ENCODE measurements at regions not wholly inside any gene's neighbourhood (a gene's known extent, or its start where the extent isn't known, plus 50 kb on each side); places are given as distances from the start of the nearest gene placed in this dataset.

DNA sequence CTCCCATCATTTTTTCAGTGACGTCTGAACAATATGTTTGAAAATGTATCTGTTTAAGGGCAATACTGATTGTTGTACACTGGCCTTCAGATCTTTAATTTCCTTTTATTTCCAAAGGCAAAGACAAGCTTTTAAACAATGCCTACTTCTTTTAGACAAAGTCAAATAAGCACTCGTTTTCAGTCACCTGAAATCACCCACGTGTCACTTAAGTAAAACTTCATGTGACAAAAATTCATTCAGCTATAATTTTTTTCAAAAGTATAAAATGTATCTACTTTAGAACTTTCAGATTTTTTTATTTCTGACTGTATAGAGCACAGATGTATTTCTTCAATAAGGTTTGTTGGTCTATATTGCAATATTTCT is 113.5 kb upstream of the BEND6 start:
- H3K9ac ChIP-seq (ENCODE audit: insufficient read depth in 1 of 2, low read length in 2 of 2): no peak overlapping the region
- H3K4me3 ChIP-seq: no peak overlapping the region
- H3K27me3 ChIP-seq (ENCODE audit: control insufficient read depth in 3 of 3, insufficient read depth in 3 of 3, low read length in 2 of 3): peaks cover 0 to 8% (median 5%) of the 10 kb centered on the region in 3 donors
- H3K9me3 ChIP-seq (ENCODE audit: control insufficient read depth in 4 of 4, insufficient read depth in 3 of 4, low read length in 3 of 4): no peaks in the 10 kb centered on the region
- no peak for DNase-seq
- no peak for ATAC-seq (ENCODE audit: insufficient read depth, low FRiP score)
- peak overlapping the region in 1 of 2 donors; percentile 91 for H3K27ac ChIP-seq (ENCODE audit: low read depth in 1 of 2, low read length in 1 of 2)
- TF ChIP-seq, protein P1, sequence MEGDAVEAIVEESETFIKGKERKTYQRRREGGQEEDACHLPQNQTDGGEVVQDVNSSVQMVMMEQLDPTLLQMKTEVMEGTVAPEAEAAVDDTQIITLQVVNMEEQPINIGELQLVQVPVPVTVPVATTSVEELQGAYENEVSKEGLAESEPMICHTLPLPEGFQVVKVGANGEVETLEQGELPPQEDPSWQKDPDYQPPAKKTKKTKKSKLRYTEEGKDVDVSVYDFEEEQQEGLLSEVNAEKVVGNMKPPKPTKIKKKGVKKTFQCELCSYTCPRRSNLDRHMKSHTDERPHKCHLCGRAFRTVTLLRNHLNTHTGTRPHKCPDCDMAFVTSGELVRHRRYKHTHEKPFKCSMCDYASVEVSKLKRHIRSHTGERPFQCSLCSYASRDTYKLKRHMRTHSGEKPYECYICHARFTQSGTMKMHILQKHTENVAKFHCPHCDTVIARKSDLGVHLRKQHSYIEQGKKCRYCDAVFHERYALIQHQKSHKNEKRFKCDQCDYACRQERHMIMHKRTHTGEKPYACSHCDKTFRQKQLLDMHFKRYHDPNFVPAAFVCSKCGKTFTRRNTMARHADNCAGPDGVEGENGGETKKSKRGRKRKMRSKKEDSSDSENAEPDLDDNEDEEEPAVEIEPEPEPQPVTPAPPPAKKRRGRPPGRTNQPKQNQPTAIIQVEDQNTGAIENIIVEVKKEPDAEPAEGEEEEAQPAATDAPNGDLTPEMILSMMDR (IDR thresholded peaks at IDR 0.05; ENCODE audit: control extremely low read depth, extremely low read depth): no peak
- WGBS, 2 donors: 60 to 73% methylated on average over 3 of the region's 3 CpGs
- no peaks in the 10 kb centered on the region for H3K36me3 ChIP-seq (ENCODE audit: control insufficient read depth in 4 of 4, insufficient read depth in 4 of 4, low read length in 4 of 4)
- peaks cover 0 to 18% (median 1%) of the 10 kb centered on the region in 5 donors for H3K4me1 ChIP-seq (ENCODE audit: control insufficient read depth in 5 of 5, insufficient read depth in 5 of 5, low read length in 5 of 5)

DNA sequence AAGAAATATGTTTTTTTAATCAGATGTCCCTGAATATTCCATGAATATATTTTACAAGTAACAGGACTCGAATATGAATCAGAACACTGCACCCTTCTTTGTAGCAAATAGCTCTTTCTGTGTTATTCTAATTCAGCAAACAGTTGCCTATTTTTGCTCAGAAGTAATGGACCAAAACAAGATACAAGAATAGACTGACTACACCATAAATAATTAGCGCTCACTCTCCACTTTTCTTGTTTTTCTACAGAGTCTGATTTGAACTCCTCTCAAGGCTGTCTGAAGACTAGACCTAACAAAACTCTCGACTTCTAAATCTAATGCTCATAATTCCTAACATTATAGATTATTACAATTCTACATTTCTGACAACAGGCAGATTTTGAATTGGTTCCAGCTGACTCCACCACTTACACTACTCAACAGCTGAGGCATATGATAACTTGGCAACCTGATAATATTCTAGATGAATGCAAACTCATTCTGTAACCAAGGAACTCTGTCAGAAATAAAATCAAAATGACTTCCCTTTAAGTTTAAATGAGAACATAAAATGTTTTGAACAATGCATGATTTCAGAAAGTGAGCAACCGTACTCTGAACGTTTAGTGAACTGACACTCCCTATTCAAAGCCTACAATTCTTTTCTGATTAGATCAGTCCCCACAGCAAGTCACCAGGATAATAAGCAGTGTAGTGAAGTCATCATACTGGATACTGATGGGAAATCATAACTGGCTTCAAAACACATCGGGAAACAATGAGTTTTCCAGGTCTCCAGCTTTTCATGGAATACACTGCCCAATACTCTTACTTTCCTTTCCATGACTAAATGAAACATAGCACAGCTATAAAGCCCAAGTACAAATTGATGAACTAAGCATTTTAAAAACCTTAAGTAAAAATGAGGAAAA is 114.2 kb upstream of the BEND6 start:
- no peak for ATAC-seq (ENCODE audit: insufficient read depth, low FRiP score)
- 57 to 69% methylated on average over 6 of the region's 6 CpGs for WGBS, 2 donors
- H3K36me3 ChIP-seq (ENCODE audit: control insufficient read depth in 4 of 4, insufficient read depth in 4 of 4, low read length in 4 of 4): no peaks in the 10 kb centered on the region
- H3K9me3 ChIP-seq (ENCODE audit: control insufficient read depth in 4 of 4, insufficient read depth in 3 of 4, low read length in 3 of 4): no peaks in the 10 kb centered on the region
- DNase-seq: peak in 2 of 3 donors; percentile 25 to 39
- peaks cover 0 to 8% (median 5%) of the 10 kb centered on the region in 3 donors for H3K27me3 ChIP-seq (ENCODE audit: control insufficient read depth in 3 of 3, insufficient read depth in 3 of 3, low read length in 2 of 3)
- TF ChIP-seq, protein P1 (IDR thresholded peaks at IDR 0.05; ENCODE audit: control extremely low read depth, extremely low read depth): no peak
- peaks cover 0 to 18% (median 1%) of the 10 kb centered on the region in 5 donors for H3K4me1 ChIP-seq (ENCODE audit: control insufficient read depth in 5 of 5, insufficient read depth in 5 of 5, low read length in 5 of 5)
- no peak overlapping the region for H3K9ac ChIP-seq (ENCODE audit: insufficient read depth in 1 of 2, low read length in 2 of 2)
- H3K27ac ChIP-seq (ENCODE audit: low read depth in 1 of 2, low read length in 1 of 2): peak overlapping the region in 1 of 2 donors; percentile 91
- H3K4me3 ChIP-seq: no peak overlapping the region

DNA sequence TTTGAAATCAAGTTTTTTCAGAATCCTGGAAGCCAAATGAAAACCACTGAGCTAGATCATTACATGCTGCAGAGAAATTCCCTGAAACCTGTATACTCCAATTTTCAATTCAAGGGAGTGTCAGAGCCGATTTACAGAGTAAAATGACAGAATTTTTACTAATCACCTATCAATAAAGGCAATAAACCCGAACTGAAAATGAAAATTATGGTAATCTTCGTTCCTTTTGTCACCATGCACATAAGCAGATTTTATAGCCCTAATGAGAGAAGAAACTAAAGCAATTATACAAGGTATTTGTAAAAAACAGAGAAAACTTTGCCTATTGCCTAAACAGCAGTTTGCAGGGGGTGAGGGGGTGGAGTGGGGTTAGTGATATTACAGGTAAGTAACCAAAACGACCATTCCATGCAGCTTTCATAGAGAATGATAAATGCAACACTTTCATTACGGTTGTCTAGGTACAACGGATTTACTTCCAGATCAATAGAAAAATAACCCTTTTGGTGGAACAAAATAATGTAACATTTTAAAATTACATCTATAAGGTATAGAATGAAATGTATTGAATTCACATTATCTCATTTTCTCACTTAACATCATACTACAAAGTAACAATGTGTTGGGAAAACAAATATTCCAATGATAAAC is 115.2 kb upstream of the BEND6 start:
- H3K27me3 ChIP-seq (ENCODE audit: control insufficient read depth in 3 of 3, insufficient read depth in 3 of 3, low read length in 2 of 3): peaks cover 0 to 8% (median 5%) of the 10 kb centered on the region in 3 donors
- ATAC-seq (ENCODE audit: insufficient read depth, low FRiP score): no peak
- H3K9ac ChIP-seq (ENCODE audit: insufficient read depth in 1 of 2, low read length in 2 of 2): no peak overlapping the region
- TF ChIP-seq, protein P1 (IDR thresholded peaks at IDR 0.05; ENCODE audit: control extremely low read depth, extremely low read depth): no peak
- no peak overlapping the region for H3K4me3 ChIP-seq
- no peaks in the 10 kb centered on the region for H3K9me3 ChIP-seq (ENCODE audit: control insufficient read depth in 4 of 4, insufficient read depth in 3 of 4, low read length in 3 of 4)
- peaks cover 0 to 18% (median 1%) of the 10 kb centered on the region in 5 donors for H3K4me1 ChIP-seq (ENCODE audit: control insufficient read depth in 5 of 5, insufficient read depth in 5 of 5, low read length in 5 of 5)
- H3K36me3 ChIP-seq (ENCODE audit: control insufficient read depth in 4 of 4, insufficient read depth in 4 of 4, low read length in 4 of 4): no peaks in the 10 kb centered on the region
- 83 to 90% methylated on average over 6 of the region's 6 CpGs for WGBS, 2 donors
- no peak for DNase-seq
- H3K27ac ChIP-seq (ENCODE audit: low read depth in 1 of 2, low read length in 1 of 2): peak overlapping the region in 1 of 2 donors; percentile 61
